Neural cell (in vitro differentiated cells): ENCODE measurements at regions not wholly inside any gene's neighbourhood (a gene's known extent, or its start where the extent isn't known, plus 50 kb on each side); places are given as distances from the start of the nearest gene placed in this dataset.

Experiments
- H2AFZ ChIP-seq: fragments of 200-600, 300-800 bp; sonication (generic), shearing (Covaris generic); 2 replicates; pipeline ENCODE4 v1.6.0; 2014; ENCODE audit warnings: low read depth, mild to moderate bottlenecking, antibody characterized with exemption, low read length, moderate library complexity
- H3F3A ChIP-seq: fragments of 200-600 bp; shearing (Covaris generic); 2 replicates; pipeline ENCODE4 v1.6.1; 2016; ENCODE audit warnings: mild to moderate bottlenecking, moderate library complexity, mixed read lengths, antibody characterized with exemption, low read length; ENCODE audit not compliant: insufficient read depth, poor library complexity, severe bottlenecking
- H3K27ac ChIP-seq: fragments of 200-600, 300-800 bp; sonication (generic), shearing (Covaris generic); 2 replicates; pipeline ENCODE4 v1.5.1; 2014; ENCODE audit warnings: mild to moderate bottlenecking, low read length, moderate library complexity
- H3K27me3 ChIP-seq: fragments of 300-800, 200-600 bp; sonication (generic), shearing (Covaris generic); 2 replicates; pipeline ENCODE4 v1.6.0; 2014; ENCODE audit warnings: mild to moderate bottlenecking, low read depth, low read length, moderate library complexity; ENCODE audit not compliant: insufficient read depth
- H3K36me3 ChIP-seq: fragments of 300-800, 200-600 bp; sonication (generic), shearing (Covaris generic); 2 replicates; pipeline ENCODE4 v1.5.1; 2014; ENCODE audit warnings: mild to moderate bottlenecking, antibody characterized with exemption, low read length, moderate library complexity; ENCODE audit not compliant: insufficient read depth
- H3K4me2 ChIP-seq: fragments of 300-800, 200-600 bp; sonication (generic), shearing (Covaris generic); 2 replicates; pipeline ENCODE4 v1.6.0; 2014; ENCODE audit warnings: mild to moderate bottlenecking, low read length
- H3K4me3 ChIP-seq: fragments of 300-800, 200-600 bp; sonication (generic), shearing (Covaris generic); 2 replicates; pipeline ENCODE4 v1.5.1; 2014; ENCODE audit warnings: mild to moderate bottlenecking, low read length, moderate library complexity
- H3K79me2 ChIP-seq: fragments of 200-600 bp; shearing (Covaris generic); replicated peaks from 2 replicates; pipeline ENCODE4 v1.6.0; 2014; ENCODE audit warnings: mild to moderate bottlenecking, low read length, moderate library complexity; ENCODE audit not compliant: insufficient read depth
- H3K9ac ChIP-seq: fragments of 300-800, 200-600 bp; sonication (generic), shearing (Covaris generic); 2 replicates; pipeline ENCODE4 v1.6.1; 2016; ENCODE audit warnings: mild to moderate bottlenecking, low read length, mixed read lengths
- H3K9me2 ChIP-seq: fragments of 200-600 bp; shearing (Covaris generic); 2 replicates; pipeline ENCODE4 v1.6.1; 2016; ENCODE audit warnings: mild to moderate bottlenecking, low read length, mixed read lengths; ENCODE audit not compliant: insufficient read depth
- H3K9me3 ChIP-seq: fragments of 200-600, 300-800 bp; sonication (generic), shearing (Covaris generic); 2 replicates; pipeline ENCODE4 v1.6.1; 2016; ENCODE audit warnings: mild to moderate bottlenecking, mixed run types, low read length, moderate library complexity, mixed read lengths
- H4K20me1 ChIP-seq: fragments of 200-600 bp; shearing (Covaris generic); 2 replicates; pipeline ENCODE4 v1.6.1; 2016; ENCODE audit warnings: mild to moderate bottlenecking, mixed run types; ENCODE audit not compliant: insufficient read depth
- CTCF ChIP-seq: fragments of 450-650 bp; IDR thresholded peaks from 2 replicates; pipeline ENCODE4 v1.5.1; 2014; ENCODE audit warnings: antibody characterized with exemption, mild to moderate bottlenecking, moderate library complexity; ENCODE audit not compliant: poor library complexity, severe bottlenecking
- EP300 ChIP-seq: fragments of 450-650 bp; conservative IDR thresholded peaks from 2 replicates; pipeline ENCODE4 v1.6.1; 2014; ENCODE audit warnings: antibody characterized with exemption, mild to moderate bottlenecking, moderate library complexity; ENCODE audit not compliant: poor library complexity, severe bottlenecking
- EZH2 ChIP-seq: fragments of 200-600, 300-800 bp; shearing (Covaris generic), sonication (generic); IDR thresholded peaks from 2 replicates; pipeline ENCODE4 v1.6.1; 2014; ENCODE audit warnings: antibody characterized with exemption, low read length, borderline replicate concordance, mild to moderate bottlenecking; ENCODE audit not compliant: insufficient read depth, poor library complexity, severe bottlenecking
- MXI1 ChIP-seq: fragments of 450-650 bp; conservative IDR thresholded peaks from 2 replicates; pipeline ENCODE4 v1.6.1; 2014; ENCODE audit warnings: antibody characterized with exemption, mild to moderate bottlenecking; ENCODE audit not compliant: poor library complexity, severe bottlenecking
- POLR2AphosphoS5 ChIP-seq: IDR thresholded peaks from 2 replicates; pipeline ENCODE4 v1.6.1; 2012
- RAD21 ChIP-seq: fragments of 450-650 bp; conservative IDR thresholded peaks from 2 replicates; pipeline ENCODE4 v1.6.1; 2014; ENCODE audit warnings: antibody characterized with exemption, mild to moderate bottlenecking, moderate library complexity
- SMC3 ChIP-seq: fragments of 450-650 bp; conservative IDR thresholded peaks from 2 replicates; pipeline ENCODE4 v1.6.1; 2014; ENCODE audit warnings: antibody characterized with exemption, mild to moderate bottlenecking, moderate library complexity; ENCODE audit not compliant: poor library complexity
- TAF1 ChIP-seq: IDR thresholded peaks from 2 replicates; pipeline ENCODE4 v1.6.1; 2012; ENCODE audit warnings: low read depth
- TF ChIP-seq, protein P1 (sequence below): IDR thresholded peaks from 2 replicates; pipeline ENCODE4 v1.6.1; 2012; ENCODE audit warnings: borderline replicate concordance

DNA sequence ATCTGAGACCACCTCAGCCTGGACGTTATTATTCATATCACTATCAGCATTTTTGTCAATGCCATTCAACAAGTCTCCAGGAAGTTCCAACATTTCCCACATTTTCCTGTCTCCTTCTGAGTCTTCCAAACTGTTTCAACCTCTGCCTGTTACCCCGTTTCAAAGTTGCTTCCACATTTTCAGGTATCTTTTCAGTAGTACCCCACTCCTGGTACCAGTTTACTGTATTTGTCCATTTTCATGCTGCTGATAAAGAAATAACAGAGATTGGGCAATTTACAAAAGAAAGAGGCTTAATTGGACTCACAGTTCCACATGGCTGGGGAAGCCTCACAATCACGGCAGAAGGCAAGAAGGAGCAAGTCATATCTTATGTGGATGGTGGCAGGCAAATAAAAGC, 565.5 kb downstream of the FRK start:
- no peaks in the 10 kb centered on the region for H3K9me2 ChIP-seq
- no peaks in the 10 kb centered on the region for H3K36me3 ChIP-seq
- H3K9ac ChIP-seq, result no peak overlapping the region
- no peak overlapping the region for H3K4me2 ChIP-seq
- no peaks in the 10 kb centered on the region for H4K20me1 ChIP-seq
- no peaks in the 10 kb centered on the region for H3F3A ChIP-seq
- H3K4me3 ChIP-seq, result no peak overlapping the region
- TF ChIP-seq TAF1, result no peak
- no peak for TF ChIP-seq POLR2AphosphoS5
- no peak for TF ChIP-seq CTCF
- TF ChIP-seq SMC3, result no peak
- no peak for TF ChIP-seq EP300
- TF ChIP-seq, protein P1, sequence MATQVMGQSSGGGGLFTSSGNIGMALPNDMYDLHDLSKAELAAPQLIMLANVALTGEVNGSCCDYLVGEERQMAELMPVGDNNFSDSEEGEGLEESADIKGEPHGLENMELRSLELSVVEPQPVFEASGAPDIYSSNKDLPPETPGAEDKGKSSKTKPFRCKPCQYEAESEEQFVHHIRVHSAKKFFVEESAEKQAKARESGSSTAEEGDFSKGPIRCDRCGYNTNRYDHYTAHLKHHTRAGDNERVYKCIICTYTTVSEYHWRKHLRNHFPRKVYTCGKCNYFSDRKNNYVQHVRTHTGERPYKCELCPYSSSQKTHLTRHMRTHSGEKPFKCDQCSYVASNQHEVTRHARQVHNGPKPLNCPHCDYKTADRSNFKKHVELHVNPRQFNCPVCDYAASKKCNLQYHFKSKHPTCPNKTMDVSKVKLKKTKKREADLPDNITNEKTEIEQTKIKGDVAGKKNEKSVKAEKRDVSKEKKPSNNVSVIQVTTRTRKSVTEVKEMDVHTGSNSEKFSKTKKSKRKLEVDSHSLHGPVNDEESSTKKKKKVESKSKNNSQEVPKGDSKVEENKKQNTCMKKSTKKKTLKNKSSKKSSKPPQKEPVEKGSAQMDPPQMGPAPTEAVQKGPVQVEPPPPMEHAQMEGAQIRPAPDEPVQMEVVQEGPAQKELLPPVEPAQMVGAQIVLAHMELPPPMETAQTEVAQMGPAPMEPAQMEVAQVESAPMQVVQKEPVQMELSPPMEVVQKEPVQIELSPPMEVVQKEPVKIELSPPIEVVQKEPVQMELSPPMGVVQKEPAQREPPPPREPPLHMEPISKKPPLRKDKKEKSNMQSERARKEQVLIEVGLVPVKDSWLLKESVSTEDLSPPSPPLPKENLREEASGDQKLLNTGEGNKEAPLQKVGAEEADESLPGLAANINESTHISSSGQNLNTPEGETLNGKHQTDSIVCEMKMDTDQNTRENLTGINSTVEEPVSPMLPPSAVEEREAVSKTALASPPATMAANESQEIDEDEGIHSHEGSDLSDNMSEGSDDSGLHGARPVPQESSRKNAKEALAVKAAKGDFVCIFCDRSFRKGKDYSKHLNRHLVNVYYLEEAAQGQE, result no peak
- TF ChIP-seq RAD21, result no peak
- no peak for TF ChIP-seq MXI1
- TF ChIP-seq EZH2, result no peak
- peaks cover 3% of the 10 kb centered on the region for H3K9me3 ChIP-seq
- H3K27me3 ChIP-seq, result no peaks in the 10 kb centered on the region
- no peak overlapping the region for H2AFZ ChIP-seq
- H3K79me2 ChIP-seq, result no peaks in the 10 kb centered on the region
- H3K27ac ChIP-seq, result no peak overlapping the region

- no peak for TF ChIP-seq SMC3
- TF ChIP-seq TAF1, result no peak
- no peak for TF ChIP-seq POLR2AphosphoS5
- no peak for TF ChIP-seq CTCF
- TF ChIP-seq MXI1, result no peak
- TF ChIP-seq, protein P1, result no peak
- no peak for TF ChIP-seq EZH2
- TF ChIP-seq RAD21, result no peak
- TF ChIP-seq EP300, result no peak
- Histone ChIP-seq H3K4me3 (no peak overlapping the region), H4K20me1 (no peaks in the 10 kb centered on the region), H3K9ac (no peak overlapping the region), H3F3A (no peaks in the 10 kb centered on the region), H3K27me3 (no peaks in the 10 kb centered on the region), H3K27ac (no peak overlapping the region), H2AFZ (no peak overlapping the region), H3K36me3 (no peaks in the 10 kb centered on the region), H3K9me2 (no peaks in the 10 kb centered on the region), H3K4me2 (no peak overlapping the region), H3K9me3 (no peaks in the 10 kb centered on the region), H3K79me2 (no peaks in the 10 kb centered on the region)
Observed at GRCh38 chr6:115487331-115487730, 573.4 kb downstream of the FRK start.
